WTC11 (cell line): ENCODE measurements at regions not wholly inside any gene's neighbourhood (a gene's known extent, or its start where the extent isn't known, plus 50 kb on each side); places are given as distances from the start of the nearest gene placed in this dataset.

Experiments used
- CREB1 ChIP-seq: sonication (generic); formaldehyde crosslinking; IDR thresholded peaks from 2 replicates; pipeline ENCODE4 v1.8.0; 2023; ENCODE audit warnings: mild to moderate bottlenecking, missing genetic modification reagents
- USF2 ChIP-seq: sonication (generic); formaldehyde crosslinking; IDR thresholded peaks from 2 replicates; pipeline ENCODE4 v1.8.1; 2023; ENCODE audit warnings: mild to moderate bottlenecking, missing genetic modification reagents, moderate library complexity

- TF ChIP-seq USF2, result no peak
- TF ChIP-seq CREB1 (CRISPR knock-in tag), result no peak
These were observed 1468.7 kb downstream of the EFNA5 start for GRCh38 chr5:106202035-106202434.
